ENCODE measurements at regions not wholly inside any gene's neighbourhood (a gene's known extent, or its start where the extent isn't known, plus 50 kb on each side); places are given as distances from the start of the nearest gene placed in this dataset.
"Not testable (repeated sequence)": the region's sequence is repeated elsewhere in the genome, so short reads cannot be mapped to it uniquely, and the experiment has no call there.

DNA sequence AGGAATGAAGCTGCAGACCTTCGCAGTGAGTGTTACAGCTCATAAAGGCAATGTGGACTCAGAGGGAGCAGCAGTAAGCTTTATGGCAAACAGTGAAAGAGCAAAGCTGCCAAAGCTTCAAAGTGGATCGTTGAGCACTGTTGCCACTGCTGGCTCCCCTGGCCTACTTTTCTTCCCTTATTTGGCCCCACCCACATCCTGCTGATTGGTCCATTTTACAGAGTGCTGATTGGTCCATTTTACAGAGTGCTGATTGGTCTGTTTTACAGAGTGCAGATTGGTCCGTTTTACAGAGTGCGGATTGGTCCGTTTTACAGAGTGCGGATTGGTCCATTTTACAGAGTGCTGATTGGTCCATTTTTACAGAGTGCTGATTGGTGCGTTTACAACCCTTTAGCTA, 451.9 kb upstream of the NFE2L3 start:
- not testable (repeated sequence) for DNase-seq (ENCODE audit: low read depth)

DNA sequence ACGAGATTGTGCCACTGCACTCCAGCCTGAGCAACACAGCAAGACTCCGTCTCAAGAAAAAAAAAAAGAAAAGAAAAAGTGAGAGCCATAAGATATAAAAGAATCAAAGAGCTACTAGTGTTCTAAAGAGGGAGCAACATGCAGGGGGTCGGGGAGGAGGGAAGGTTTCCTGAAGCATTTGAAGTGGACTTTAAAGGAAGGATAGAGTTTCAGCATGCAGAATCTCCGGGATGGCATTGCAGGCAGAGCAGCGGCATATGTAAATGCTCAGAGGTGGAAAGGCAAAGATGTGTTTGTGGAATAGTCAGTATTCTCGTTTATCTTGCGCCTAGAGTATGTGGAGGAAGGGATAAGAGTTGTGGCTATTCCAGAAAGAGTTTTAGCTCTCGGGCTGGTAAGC, 447.6 kb upstream of the NFE2L3 start:
- no peak for DNase-seq (ENCODE audit: low read depth)

- DNase-seq (ENCODE audit: low read depth) = no peak
These were observed 445.2 kb upstream of the NFE2L3 start for GRCh38 chr7:25706764-25707163.

- no peak for DNase-seq (ENCODE audit: low read depth)
These were observed 444.0 kb upstream of the NFE2L3 start for GRCh38 chr7:25707768-25708620.

DNA sequence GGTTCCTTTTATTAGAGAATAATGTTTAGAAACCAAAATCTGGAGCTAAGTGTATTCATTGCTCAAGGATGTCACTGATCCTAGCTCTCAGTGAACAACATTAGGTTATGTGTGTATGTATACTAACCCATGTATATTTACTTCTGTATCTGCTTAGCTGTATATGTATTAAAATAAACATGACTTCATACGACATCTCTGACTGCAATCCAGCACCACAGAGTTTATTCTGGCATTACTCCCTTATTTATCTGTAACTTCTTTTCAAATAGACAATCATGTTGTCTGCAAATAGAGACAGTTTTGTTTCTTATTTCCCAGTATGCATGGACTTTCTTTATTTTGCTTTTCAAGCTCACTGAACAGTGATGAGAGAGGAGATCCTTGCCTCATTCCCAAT, 441.0 kb upstream of the NFE2L3 start:
- DNase-seq (ENCODE audit: low read depth) = no peak

GRCh38 chr7:25711940-25712339, 440.1 kb upstream of the NFE2L3 start:
- no peak for DNase-seq (ENCODE audit: low read depth)

DNA sequence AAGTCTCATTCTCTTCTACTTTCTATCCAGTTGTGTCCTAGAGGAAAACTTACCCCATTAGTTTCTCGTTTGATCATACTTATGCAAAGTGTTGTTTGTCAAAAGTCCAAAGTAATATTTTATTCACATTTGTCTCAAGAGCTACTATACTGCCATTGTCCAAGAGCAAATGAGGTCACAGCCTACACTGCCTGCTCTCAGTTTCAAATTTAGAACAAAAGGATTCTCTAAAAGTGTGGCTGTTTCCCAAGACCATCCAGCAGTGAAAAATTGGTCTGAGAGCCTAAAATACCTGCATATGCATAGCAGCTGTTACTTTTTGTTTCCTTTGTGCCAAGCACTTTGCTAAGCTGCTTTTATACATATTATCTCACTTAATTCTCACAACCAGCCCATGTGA, 439.5 kb upstream of the NFE2L3 start:
- DNase-seq (ENCODE audit: low read depth) = peak; percentile 32

GRCh38 chr7:25714013-25714412, 438.0 kb upstream of the NFE2L3 start:
- DNase-seq (ENCODE audit: low read depth) = peak; percentile 46

DNA sequence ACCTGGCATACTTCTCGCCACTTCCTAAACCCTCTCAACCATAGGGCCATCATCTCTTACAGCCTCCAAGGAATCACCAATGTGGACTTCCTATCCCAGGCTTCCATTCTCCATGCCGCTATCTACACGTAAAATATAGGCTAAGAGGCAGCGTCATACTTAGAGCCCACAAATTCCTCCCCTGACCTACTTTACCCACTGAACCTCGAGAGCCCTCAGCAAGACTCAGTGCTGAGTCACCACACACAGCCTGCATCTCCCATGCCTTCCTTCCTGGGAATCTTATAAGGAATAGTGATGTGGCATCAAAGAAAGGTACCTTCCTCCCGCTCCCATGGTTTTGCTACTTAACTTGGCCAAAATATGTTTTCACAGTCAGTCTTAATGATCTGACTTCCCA, 435.6 kb upstream of the NFE2L3 start:
- no peak for DNase-seq (ENCODE audit: low read depth)

GRCh38 chr7:25718596-25718995, 433.4 kb upstream of the NFE2L3 start:
- no peak for DNase-seq (ENCODE audit: low read depth)

GRCh38 chr7:25719190-25719896, 432.7 kb upstream of the NFE2L3 start:
- no peak for DNase-seq (ENCODE audit: low read depth)

GRCh38 chr7:25720427-25720826, 431.6 kb upstream of the NFE2L3 start:
- DNase-seq (ENCODE audit: low read depth) = peak; percentile 48

DNA sequence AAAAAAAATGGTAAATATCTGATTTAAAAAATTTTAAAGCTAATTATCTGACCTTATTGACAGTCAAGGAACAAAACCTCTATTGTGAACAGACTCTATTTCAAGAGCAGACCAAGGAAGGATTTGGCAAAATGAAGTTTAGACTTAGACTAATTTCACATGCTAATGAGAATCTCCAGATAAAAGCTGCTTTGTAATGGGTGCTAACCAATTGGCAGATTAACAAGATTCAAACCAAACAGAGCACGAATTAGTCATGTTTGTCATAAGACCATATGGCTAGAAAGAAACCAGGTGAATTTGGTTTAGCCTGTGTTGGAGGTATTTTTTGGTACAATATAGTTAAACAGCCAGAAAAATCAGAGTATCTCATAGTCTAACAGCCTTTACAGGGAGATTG, 429.1 kb upstream of the NFE2L3 start:
- no peak for DNase-seq (ENCODE audit: low read depth)

- DNase-seq (ENCODE audit: low read depth) = peak; percentile 18
These were observed 426.5 kb upstream of the NFE2L3 start for GRCh38 chr7:25725451-25725850.

GRCh38 chr7:25726170-25726780, 425.7 kb upstream of the NFE2L3 start:
- DNase-seq (ENCODE audit: low read depth) = peak; percentile 35

- DNase-seq (ENCODE audit: low read depth) = no peak
These were observed 425.2 kb upstream of the NFE2L3 start for GRCh38 chr7:25726781-25727311.

GRCh38 chr7:25727446-25727845, 424.6 kb upstream of the NFE2L3 start:
- DNase-seq (ENCODE audit: low read depth) = no peak

DNA sequence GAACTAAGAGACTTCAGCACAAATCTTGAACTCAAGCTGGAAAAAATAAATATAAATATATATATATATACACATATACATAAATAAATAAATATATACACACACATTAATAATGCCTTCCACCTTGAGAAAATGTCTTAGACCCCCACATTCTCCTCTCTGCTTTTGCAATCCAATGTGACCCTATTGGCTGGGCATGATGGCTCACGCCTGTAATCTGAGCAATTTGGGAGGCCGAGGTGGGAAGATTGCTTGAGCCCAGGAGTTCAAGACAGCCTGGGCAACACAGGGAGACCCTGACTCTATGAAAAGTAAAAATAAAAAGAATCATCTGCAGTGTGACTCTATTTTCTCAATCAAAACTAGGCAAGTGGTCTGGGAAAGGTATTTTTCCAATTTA, 424.1 kb upstream of the NFE2L3 start:
- DNase-seq (ENCODE audit: low read depth) = no peak

DNA sequence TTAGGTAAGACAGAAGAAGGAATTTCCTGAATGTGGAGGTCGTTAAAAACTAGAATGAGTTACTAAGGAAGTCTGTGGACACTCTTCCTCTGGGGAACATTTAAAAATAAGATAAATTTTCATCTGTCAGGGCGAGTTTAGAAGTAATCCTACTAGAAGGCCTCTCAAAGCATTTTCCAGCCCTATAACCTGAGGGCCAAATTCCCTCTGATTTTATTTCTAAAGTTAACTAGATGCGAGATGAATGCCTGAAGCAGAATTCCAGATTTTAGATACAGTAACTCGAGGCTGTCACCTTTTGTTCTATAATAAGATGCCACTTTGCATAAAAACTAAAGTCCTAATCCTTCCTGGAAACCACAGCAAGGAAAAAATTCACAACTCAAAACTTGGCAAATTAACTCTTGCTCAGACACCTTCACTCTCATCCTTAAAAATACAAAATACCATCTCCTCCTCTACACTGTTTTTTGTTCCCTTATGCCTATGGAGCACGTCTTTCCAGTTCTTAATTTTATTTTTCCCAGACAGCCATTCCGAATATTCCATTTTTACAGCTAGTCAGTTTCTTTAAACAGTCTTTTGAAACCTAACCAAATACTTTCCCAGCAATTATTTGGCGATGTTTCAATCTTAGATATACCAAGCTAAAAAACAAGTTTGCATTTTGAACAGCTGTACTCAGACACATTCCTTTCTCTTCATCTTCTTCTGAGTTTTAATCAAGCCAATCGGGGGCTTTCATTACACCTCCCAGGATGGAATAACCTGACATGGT, 420.7 kb upstream of the NFE2L3 start:
- peak; percentile 24 for DNase-seq (ENCODE audit: low read depth)

DNA sequence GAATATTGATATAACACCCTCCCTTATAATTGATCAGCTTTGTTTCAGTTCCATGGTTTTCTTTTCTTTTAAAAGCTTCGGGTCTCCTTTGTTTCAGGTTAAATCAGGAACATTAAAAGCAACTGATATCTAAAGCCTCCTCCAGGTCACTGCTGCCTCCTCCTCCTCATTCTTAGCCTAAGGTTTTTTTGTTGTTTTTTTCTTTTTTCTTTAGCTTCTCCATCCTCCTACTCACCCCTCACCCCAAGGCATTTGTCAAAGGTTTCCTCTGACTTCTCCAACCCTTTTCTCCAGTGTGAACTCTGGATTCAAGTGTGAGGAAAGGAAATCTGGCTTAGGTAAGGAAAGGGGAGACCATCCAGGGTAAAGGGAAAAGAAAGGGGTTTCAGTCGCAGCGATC, 420.2 kb upstream of the NFE2L3 start:
- DNase-seq (ENCODE audit: low read depth) = no peak

DNA sequence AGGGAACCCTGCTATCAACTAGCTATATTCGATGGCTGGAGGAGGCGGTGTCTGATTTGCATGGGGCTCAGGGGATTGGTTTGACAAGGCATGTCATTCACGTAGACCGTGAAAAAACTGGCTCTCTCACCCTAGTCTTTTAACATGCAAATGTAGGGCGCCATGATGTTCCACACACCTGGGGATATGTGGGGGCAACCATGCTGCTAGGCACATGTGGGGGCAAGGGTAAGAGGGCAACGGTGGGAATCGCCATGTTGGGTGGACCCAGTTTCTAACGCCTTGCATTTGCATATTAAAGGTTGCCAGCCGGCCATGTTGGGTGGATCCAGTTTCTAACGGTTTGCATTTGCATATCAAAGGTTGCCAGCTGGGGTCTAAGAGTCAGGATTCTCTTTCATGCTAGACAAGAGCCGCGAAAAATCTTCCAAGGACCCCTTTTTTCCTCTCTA, 419.2 kb upstream of the NFE2L3 start:
- no peak for DNase-seq (ENCODE audit: low read depth)
